ENCODE measurements at regions not wholly inside any gene's neighbourhood (a gene's known extent, or its start where the extent isn't known, plus 50 kb on each side); places are given as distances from the start of the nearest gene placed in this dataset.

DNA sequence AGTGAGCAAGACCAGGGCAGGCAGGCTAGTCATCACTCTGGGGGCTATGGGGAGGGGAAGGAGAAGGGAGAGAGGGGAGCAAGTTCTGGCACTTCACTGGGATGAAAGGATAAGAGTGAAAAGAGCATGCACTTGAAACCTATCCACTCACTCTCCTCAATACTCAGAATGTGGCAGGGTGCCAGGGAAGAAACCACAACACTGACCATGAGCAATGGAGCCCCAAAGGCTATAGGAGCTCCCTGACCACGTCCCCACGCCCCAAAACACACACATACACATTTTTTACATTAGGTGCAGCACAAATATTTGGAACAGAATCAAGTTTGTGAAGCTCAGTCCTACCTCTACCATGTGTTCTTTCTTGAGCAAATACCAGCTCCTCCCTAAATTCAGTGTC is 132.2 kb downstream of the IDS start:
- TF ChIP-seq, protein P1, sequence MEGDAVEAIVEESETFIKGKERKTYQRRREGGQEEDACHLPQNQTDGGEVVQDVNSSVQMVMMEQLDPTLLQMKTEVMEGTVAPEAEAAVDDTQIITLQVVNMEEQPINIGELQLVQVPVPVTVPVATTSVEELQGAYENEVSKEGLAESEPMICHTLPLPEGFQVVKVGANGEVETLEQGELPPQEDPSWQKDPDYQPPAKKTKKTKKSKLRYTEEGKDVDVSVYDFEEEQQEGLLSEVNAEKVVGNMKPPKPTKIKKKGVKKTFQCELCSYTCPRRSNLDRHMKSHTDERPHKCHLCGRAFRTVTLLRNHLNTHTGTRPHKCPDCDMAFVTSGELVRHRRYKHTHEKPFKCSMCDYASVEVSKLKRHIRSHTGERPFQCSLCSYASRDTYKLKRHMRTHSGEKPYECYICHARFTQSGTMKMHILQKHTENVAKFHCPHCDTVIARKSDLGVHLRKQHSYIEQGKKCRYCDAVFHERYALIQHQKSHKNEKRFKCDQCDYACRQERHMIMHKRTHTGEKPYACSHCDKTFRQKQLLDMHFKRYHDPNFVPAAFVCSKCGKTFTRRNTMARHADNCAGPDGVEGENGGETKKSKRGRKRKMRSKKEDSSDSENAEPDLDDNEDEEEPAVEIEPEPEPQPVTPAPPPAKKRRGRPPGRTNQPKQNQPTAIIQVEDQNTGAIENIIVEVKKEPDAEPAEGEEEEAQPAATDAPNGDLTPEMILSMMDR (IDR thresholded peaks at IDR 0.05) = no peak
- no peak for TF ChIP-seq EZH2 (IDR thresholded peaks at IDR 0.05; ENCODE audit: borderline replicate concordance, insufficient read depth, low read depth, low read length, poor library complexity, severe bottlenecking)
